AG09319 (cell line): ENCODE measurements at regions not wholly inside any gene's neighbourhood (a gene's known extent, or its start where the extent isn't known, plus 50 kb on each side); places are given as distances from the start of the nearest gene placed in this dataset.

ENCODE experiments used
- DNase-seq: peaks from one replicate; pipeline ENCODE4 v3.0.0-alpha.2; 2010; ENCODE audit warnings: low read depth; ENCODE audit errors: extremely low read depth
- TF ChIP-seq, protein P1 (sequence below): IDR thresholded peaks from 2 replicates; pipeline ENCODE4 v1.5.1; 2011; ENCODE audit warnings: low read depth, mild to moderate bottlenecking, inconsistent platforms, low read length, moderate library complexity

GRCh38 chr11:12315024-12315423 is 62.3 kb upstream of the PARVA start:
- TF ChIP-seq, protein P1, sequence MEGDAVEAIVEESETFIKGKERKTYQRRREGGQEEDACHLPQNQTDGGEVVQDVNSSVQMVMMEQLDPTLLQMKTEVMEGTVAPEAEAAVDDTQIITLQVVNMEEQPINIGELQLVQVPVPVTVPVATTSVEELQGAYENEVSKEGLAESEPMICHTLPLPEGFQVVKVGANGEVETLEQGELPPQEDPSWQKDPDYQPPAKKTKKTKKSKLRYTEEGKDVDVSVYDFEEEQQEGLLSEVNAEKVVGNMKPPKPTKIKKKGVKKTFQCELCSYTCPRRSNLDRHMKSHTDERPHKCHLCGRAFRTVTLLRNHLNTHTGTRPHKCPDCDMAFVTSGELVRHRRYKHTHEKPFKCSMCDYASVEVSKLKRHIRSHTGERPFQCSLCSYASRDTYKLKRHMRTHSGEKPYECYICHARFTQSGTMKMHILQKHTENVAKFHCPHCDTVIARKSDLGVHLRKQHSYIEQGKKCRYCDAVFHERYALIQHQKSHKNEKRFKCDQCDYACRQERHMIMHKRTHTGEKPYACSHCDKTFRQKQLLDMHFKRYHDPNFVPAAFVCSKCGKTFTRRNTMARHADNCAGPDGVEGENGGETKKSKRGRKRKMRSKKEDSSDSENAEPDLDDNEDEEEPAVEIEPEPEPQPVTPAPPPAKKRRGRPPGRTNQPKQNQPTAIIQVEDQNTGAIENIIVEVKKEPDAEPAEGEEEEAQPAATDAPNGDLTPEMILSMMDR: no peak
- DNase-seq: no peak

DNA sequence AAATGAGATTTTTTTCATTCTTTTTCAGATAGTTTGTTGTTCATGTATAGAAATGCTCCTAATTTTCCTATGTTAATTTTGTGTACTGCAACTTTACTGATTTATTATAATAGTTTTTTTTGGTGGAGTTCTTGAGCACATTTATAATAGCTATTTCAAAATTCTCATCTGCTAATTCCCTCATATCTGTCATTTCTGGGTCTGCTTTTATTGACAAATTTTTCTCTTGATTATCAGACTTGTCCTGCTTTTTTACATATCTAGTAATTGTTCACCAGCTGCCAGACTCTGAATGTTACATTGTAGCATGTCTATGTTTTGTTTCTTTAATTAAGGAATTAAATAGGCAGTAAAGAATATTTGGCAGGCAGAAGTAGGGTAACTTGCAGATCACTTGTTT is 60.9 kb upstream of the PARVA start:
- no peak for DNase-seq
- TF ChIP-seq, protein P1: no peak

DNA sequence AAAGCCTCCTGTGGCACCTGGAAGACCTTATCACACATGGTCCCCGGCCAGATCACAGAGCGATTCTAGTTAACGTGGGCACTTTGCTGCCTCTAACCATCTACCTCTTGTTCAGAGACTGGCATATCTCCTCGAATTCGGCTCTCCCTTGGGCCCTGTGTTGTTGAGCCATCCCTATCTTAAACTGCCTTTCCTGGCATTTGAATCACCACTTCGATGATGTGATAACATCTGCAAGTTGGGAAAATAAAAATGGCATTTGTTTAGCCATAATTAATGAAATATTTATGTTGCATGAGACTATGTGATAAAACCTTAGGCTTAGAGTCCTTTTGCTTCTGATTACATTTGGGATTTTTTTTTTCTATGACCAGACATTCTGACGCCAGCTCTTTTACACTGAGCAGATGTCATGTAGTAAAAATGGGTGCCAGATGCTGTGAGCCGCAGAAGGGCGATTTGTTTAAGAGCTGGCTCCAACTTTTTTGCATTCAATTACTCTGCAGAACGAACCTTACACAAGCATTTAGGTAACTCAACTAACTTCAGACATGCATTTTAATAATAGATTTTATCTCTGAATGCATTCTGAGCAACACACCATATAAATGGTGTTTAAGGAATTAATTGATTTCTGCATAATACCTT is 58.5 kb upstream of the PARVA start:
- DNase-seq: peak; percentile 89
- TF ChIP-seq, protein P1: no peak

GRCh38 chr11:12319461-12319951 is 57.9 kb upstream of the PARVA start:
- no peak for DNase-seq
- TF ChIP-seq, protein P1: no peak

GRCh38 chr11:12319988-12320387 is 57.4 kb upstream of the PARVA start:
- TF ChIP-seq, protein P1: no peak
- DNase-seq: peak; percentile 41

- TF ChIP-seq, protein P1: no peak
- DNase-seq: no peak
Measured at GRCh38 chr11:12321217-12321937, 56.0 kb upstream of the PARVA start.

DNA sequence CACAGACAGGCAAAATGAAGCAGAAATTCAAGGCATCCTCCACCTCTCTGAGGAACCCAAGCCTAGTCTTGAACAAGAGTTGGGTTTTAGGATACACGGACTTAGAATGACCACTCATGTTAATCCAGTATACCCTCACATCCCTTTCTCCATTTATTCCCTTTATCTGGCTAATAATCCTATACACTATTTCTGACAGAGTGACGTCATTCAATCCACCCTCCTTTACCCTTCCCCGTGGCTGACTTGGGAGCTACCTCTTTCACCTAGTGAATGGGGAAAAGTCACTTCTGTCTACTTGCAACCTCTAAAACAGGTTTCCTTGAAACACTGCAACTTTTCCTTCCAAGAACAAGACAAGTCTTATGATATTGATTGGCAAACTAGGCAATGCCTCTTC is 52.8 kb upstream of the PARVA start:
- TF ChIP-seq, protein P1: no peak
- DNase-seq: no peak
